Kidney (tissue), 13 donors: ENCODE measurements at regions not wholly inside any gene's neighbourhood (a gene's known extent, or its start where the extent isn't known, plus 50 kb on each side); places are given as distances from the start of the nearest gene placed in this dataset.

Experiments used
- DNase-seq, 5 donors: peaks; one replicate each; pipeline ENCODE4 v3.0.0-alpha.2; 2013 to 2020
- FAIRE-seq: peaks from 2 replicates; lab custom pipeline; 2012; peaks lifted over from hg19 to GRCh38; lab: Jason Lieb, UNC
- H3K27ac ChIP-seq, 2 donors: one replicate each; pipeline ENCODE4 v1.7.0; 2013; ENCODE audit warnings: low read depth in 2 of 2, low read length in 2 of 2, inconsistent platforms in 1 of 2
- H3K27me3 ChIP-seq: one replicate; pipeline ENCODE4 v1.7.1; 2013; ENCODE audit warnings: low read length, inconsistent platforms; ENCODE audit not compliant: control insufficient read depth, insufficient read depth
- H3K36me3 ChIP-seq, 3 donors: one replicate each; pipeline versions ENCODE4 v1.7.0 to v1.7.1; 2013; ENCODE audit warnings: low read length in 3 of 3, control low read depth in 1 of 3, inconsistent platforms in 1 of 3; ENCODE audit not compliant: insufficient read depth in 3 of 3, control insufficient read depth in 2 of 3
- H3K4me1 ChIP-seq, 3 donors: one replicate each; pipeline versions ENCODE4 v1.7.0 to v1.7.1; 2013; ENCODE audit warnings: low read length in 3 of 3, inconsistent platforms in 1 of 3, low read depth in 1 of 3; ENCODE audit not compliant: control insufficient read depth in 2 of 3, insufficient read depth in 2 of 3
- H3K4me3 ChIP-seq, 3 donors: one replicate each; pipeline versions ENCODE4 v1.7.0 to v1.8.1; 2013; ENCODE audit warnings: low read length in 3 of 3, control low read depth in 1 of 3, inconsistent platforms in 1 of 3
- H3K9ac ChIP-seq, 3 donors: one replicate each; pipeline versions ENCODE4 v1.7.0 to v1.7.1; 2013; ENCODE audit warnings: low read length in 3 of 3, control low read depth in 1 of 3, inconsistent platforms in 1 of 3
- H3K9me3 ChIP-seq, 3 donors: one replicate each; pipeline versions ENCODE4 v1.7.0 to v1.7.1; 2013; ENCODE audit warnings: low read length in 3 of 3, control low read depth in 1 of 3, inconsistent platforms in 1 of 3; ENCODE audit not compliant: control insufficient read depth in 2 of 3, insufficient read depth in 1 of 3
- CTCF ChIP-seq: IDR thresholded peaks from 3 replicates; pipeline ENCODE4 v1.5.1; 2012; ENCODE audit warnings: mild to moderate bottlenecking, moderate library complexity, borderline replicate concordance; ENCODE audit not compliant: insufficient read depth; ENCODE audit errors: extremely low read depth
- intact Hi-C: fragments of 100-400 bp; cut with DNase I; formaldehyde crosslinking; loops from one replicate; pipeline ENCODE4 v1.11.1; 2022
- donor health status: control.
- donor health status: control.
- donor health status: control.
- donor health status: control.
- donor health status: control.
- donor health status: DM: yes; HTN: yes; CAD: no.
- donor health status: Normal renal cell carcinoma (clear cell type).

GRCh38 chr6:27565839-27566779 lies 93.2 kb upstream of the ZNF184 start:
- Histone ChIP-seq H3K4me3 (no peak overlapping the region), H3K4me1 (no peaks in the 10 kb centered on the region), H3K27me3 (peaks cover 65% of the 10 kb centered on the region), H3K27ac (no peak overlapping the region), H3K9ac (no peak overlapping the region), H3K36me3 (no peaks in the 10 kb centered on the region), H3K9me3 (no peaks in the 10 kb centered on the region)
- no peak for TF ChIP-seq CTCF
- intact Hi-C loops, result no loop called here
- DNase-seq (no peak), FAIRE-seq (no peak)

GRCh38 chr6:27562027-27562410 lies 89.1 kb upstream of the ZNF184 start:
- no peak overlapping the region for H3K27ac ChIP-seq
- peaks cover 78% of the 10 kb centered on the region for H3K27me3 ChIP-seq
- no peaks in the 10 kb centered on the region for H3K36me3 ChIP-seq
- H3K4me3 ChIP-seq, result no peak overlapping the region
- no peak for TF ChIP-seq CTCF
- H3K9me3 ChIP-seq, result no peaks in the 10 kb centered on the region
- intact Hi-C loops, result no loop called here
- no peaks in the 10 kb centered on the region for H3K4me1 ChIP-seq
- H3K9ac ChIP-seq, result no peak overlapping the region
- DNase-seq (no peak), FAIRE-seq (no peak)

GRCh38 chr6:27558028-27558724 lies 85.3 kb upstream of the ZNF184 start:
- FAIRE-seq (no peak), DNase-seq (no peak)
- Histone ChIP-seq H3K4me3 (no peak overlapping the region), H3K27me3 (peaks cover 69% of the 10 kb centered on the region), H3K9me3 (peaks cover 0 to 2% (median 0%) of the 10 kb centered on the region in 3 donors), H3K27ac (no peak overlapping the region), H3K9ac (no peak overlapping the region), H3K36me3 (no peaks in the 10 kb centered on the region), H3K4me1 (no peaks in the 10 kb centered on the region)
- intact Hi-C loops, result no loop called here
- no peak for TF ChIP-seq CTCF
